ENCODE measurements at regions not wholly inside any gene's neighbourhood (a gene's known extent, or its start where the extent isn't known, plus 50 kb on each side); places are given as distances from the start of the nearest gene placed in this dataset.

DNA sequence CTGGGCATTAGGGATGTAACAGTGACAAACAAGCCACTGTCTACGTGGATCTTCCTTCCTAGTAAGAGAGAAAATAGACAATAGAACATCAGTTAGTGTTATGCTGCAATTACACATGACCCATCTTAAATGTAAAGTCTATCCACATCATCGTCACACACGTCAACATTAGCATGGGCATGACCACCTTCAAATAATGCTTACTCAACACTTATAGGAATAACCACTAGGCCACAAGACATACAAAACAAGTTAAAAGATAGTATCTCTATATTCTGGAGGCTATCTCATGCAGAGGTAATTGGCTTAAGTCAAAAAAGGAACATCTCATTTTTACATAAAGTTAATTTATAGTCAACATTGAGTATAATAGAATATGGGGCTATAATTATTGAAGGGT lies 156.5 kb downstream of the MOXD1 start:
- DNase-seq (ENCODE audit: low read depth) = no peak
- H3K4me3 ChIP-seq (replicated peaks; ENCODE audit: low read depth, low read length) = no peak overlapping the region
- TF ChIP-seq, protein P1, sequence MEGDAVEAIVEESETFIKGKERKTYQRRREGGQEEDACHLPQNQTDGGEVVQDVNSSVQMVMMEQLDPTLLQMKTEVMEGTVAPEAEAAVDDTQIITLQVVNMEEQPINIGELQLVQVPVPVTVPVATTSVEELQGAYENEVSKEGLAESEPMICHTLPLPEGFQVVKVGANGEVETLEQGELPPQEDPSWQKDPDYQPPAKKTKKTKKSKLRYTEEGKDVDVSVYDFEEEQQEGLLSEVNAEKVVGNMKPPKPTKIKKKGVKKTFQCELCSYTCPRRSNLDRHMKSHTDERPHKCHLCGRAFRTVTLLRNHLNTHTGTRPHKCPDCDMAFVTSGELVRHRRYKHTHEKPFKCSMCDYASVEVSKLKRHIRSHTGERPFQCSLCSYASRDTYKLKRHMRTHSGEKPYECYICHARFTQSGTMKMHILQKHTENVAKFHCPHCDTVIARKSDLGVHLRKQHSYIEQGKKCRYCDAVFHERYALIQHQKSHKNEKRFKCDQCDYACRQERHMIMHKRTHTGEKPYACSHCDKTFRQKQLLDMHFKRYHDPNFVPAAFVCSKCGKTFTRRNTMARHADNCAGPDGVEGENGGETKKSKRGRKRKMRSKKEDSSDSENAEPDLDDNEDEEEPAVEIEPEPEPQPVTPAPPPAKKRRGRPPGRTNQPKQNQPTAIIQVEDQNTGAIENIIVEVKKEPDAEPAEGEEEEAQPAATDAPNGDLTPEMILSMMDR (IDR thresholded peaks at IDR 0.05; ENCODE audit: low read length, missing control alignments) = no peak

DNA sequence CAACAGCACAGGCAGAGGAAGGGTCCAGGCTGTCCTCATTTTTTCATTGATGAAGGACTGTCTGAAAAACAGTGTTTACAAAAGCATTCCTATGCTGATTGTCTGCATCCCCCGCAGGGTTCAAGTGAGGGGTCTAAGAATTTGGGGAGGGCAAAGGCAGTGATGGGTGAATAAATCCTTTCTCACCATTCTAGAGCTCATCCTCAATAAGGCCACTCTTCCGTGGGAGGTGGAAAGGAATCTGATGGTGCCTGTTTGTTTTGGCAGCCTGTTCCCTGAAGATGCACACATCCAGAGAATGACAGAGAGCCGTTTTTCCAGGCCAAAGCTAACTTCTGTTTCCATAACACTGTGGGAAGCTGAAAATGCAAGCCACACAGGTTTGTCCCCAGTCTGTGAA lies 164.5 kb downstream of the MOXD1 start:
- no peak for DNase-seq (ENCODE audit: low read depth)
- H3K4me3 ChIP-seq (replicated peaks; ENCODE audit: low read depth, low read length) = no peak overlapping the region
- TF ChIP-seq, protein P1 (IDR thresholded peaks at IDR 0.05; ENCODE audit: low read length, missing control alignments) = no peak

DNA sequence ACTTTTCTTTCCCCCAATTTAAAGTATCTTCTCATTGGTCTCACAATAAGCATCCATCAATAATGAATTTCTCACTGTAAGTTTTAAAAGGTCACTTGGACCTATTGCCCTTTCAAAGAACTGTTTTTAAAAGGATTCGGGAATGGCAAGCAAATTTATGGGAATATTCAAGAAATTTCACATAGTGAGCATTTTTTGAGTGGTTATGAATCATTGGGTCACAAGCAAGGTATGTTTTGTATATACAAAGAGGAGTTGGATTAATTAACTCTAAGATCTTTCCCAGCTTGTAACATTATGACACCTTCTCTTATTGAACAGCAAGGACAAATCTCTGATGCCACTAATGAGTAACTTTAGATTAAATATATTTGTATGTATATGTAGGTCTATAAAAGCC lies 165.0 kb downstream of the MOXD1 start:
- no peak overlapping the region for H3K4me3 ChIP-seq (replicated peaks; ENCODE audit: low read depth, low read length)
- DNase-seq (ENCODE audit: low read depth) = no peak
- TF ChIP-seq, protein P1 (IDR thresholded peaks at IDR 0.05; ENCODE audit: low read length, missing control alignments) = no peak

DNA sequence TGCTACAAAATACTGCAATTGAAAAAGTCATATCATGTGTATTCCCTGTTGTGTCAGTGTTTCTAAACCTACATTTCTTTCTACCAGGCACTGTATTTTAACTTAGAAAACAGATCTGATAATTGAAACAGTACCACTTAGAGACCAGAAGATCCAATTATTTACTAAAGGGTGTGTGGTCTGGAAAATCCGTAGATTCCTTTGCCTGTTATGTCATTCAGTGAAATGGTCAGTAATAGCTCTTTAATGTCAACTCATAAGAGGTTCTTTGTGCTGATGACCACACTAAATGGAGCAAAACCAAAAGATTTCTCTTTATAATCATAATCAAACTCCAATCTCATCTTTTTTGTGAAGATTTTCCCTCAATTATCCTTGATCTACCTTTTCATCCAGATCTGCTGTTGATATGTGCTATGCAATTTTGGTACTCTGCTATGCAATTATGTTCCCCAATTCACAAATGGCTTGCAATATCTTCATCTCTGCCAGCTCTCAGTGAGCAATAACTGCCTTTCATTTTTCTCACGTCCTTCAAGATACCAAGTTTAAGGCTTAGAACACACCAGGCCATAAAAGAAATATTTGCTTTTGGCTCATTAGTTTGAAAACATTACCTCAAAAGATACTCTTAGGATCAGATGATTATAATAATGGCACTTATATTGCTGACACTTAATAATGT lies 165.5 kb downstream of the MOXD1 start:
- DNase-seq (ENCODE audit: low read depth) = no peak
- TF ChIP-seq, protein P1 (IDR thresholded peaks at IDR 0.05; ENCODE audit: low read length, missing control alignments) = no peak
- H3K4me3 ChIP-seq (replicated peaks; ENCODE audit: low read depth, low read length) = no peak overlapping the region

DNA sequence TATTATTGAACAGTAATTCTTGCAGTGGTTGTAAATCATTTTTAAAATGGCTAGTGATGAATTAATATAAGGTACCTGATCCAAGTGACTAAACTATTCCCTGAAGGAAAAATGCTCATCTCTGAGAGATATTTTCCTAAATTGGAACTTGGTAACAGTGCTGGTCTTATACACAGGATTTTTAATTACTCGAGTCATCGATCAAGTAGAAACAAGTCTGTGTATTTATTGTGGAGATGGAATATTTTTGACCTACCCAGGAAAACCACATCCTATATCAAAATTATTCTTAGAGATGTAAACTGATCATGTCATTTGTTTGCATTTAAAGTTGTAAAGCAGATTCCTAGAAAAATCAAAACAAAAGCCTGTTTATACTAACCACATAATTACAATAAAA lies 166.9 kb downstream of the MOXD1 start:
- TF ChIP-seq, protein P1 (IDR thresholded peaks at IDR 0.05; ENCODE audit: low read length, missing control alignments) = no peak
- H3K4me3 ChIP-seq (replicated peaks; ENCODE audit: low read depth, low read length) = no peak overlapping the region
- no peak for DNase-seq (ENCODE audit: low read depth)

DNA sequence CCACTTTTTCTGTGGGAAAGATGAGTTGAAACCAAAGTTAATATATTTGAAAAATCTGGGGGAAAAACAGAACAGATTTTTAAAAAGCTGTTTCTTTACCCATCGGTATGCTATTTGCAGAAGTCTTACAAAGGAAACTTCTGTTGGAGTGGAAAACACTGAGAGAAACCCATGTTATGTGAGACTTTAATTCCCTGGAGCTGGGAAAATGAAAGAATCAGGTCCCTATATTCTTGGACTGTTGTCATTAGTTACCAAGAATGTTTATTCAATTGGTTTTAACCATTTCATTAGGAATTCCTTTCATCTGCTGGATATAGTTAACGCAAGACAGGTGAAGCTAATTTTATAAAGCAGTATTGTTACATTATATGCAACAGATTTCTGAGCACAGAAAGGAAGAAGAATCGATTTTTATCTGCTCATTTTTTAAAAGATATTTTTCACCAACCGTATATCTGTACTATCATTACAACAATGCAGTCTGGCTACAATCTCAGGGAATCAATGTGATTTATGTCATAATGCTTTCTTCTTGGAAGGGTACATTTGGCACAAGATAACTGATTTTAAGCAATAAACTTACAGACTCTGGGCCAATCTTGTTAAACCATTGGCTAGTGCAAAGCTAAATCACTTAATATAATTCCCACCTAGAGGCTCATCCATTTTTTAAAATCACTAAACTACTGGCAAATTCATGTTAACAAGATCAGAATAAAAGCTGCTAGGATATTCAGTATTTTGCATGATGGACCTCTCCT lies 170.0 kb downstream of the MOXD1 start:
- TF ChIP-seq, protein P1 (IDR thresholded peaks at IDR 0.05; ENCODE audit: low read length, missing control alignments) = no peak
- DNase-seq (ENCODE audit: low read depth) = no peak
- no peak overlapping the region for H3K4me3 ChIP-seq (replicated peaks; ENCODE audit: low read depth, low read length)
